ENCODE measurements at regions not wholly inside any gene's neighbourhood (a gene's known extent, or its start where the extent isn't known, plus 50 kb on each side); places are given as distances from the start of the nearest gene placed in this dataset.

GRCh38 chr3:89702404-89702803, 595.0 kb downstream of the EPHA3 start:
- no peak for TF ChIP-seq YY1 (IDR thresholded peaks at IDR 0.05; ENCODE audit: insufficient read depth, insufficient read length)
- TF ChIP-seq ZNF274 (IDR thresholded peaks at IDR 0.05; ENCODE audit: low read depth, low read length): no peak
